Endothelial cell (in vitro differentiated cells): ENCODE measurements at regions not wholly inside any gene's neighbourhood (a gene's known extent, or its start where the extent isn't known, plus 50 kb on each side); places are given as distances from the start of the nearest gene placed in this dataset.
"Not testable (repeated sequence)": the region's sequence is repeated elsewhere in the genome, so short reads cannot be mapped to it uniquely, and the experiment has no call there.

Experiments used
- DNase-seq: peaks from one replicate; pipeline ENCODE4 v3.0.0; 2021; ENCODE audit warnings: low spot score
- H3K27ac Mint-ChIP-seq: one replicate; pipeline ENCODE4 v1.8.0; 2021; ENCODE audit warnings: mixed read lengths, inconsistent platforms; ENCODE audit not compliant: unreplicated experiment
- H3K27me3 Mint-ChIP-seq: one replicate; pipeline ENCODE4 v1.8.0; 2021; ENCODE audit warnings: mild to moderate bottlenecking, moderate library complexity, mixed read lengths, inconsistent platforms; ENCODE audit not compliant: unreplicated experiment
- H3K36me3 Mint-ChIP-seq: one replicate; pipeline ENCODE4 v1.8.0; 2021; ENCODE audit warnings: mild to moderate bottlenecking, low read depth, mixed read lengths, inconsistent platforms; ENCODE audit not compliant: unreplicated experiment
- H3K4me1 Mint-ChIP-seq: one replicate; pipeline ENCODE4 v1.8.0; 2021; ENCODE audit warnings: mild to moderate bottlenecking, mixed read lengths, inconsistent platforms; ENCODE audit not compliant: unreplicated experiment
- H3K4me3 Mint-ChIP-seq: one replicate; pipeline ENCODE4 v1.8.0; 2021; ENCODE audit warnings: mild to moderate bottlenecking, mixed read lengths, inconsistent platforms; ENCODE audit not compliant: unreplicated experiment
- H3K9me3 Mint-ChIP-seq: one replicate; pipeline ENCODE4 v1.8.0; 2021; ENCODE audit warnings: mixed read lengths, inconsistent platforms; ENCODE audit not compliant: unreplicated experiment
- TF ChIP-seq, protein P1 (sequence below): fragments of 200-600 bp; sonication (generic); IDR thresholded peaks from one replicate; pipeline ENCODE4 v1.5.0; 2021; ENCODE audit warnings: antibody characterized with exemption; ENCODE audit not compliant: unreplicated experiment

DNA sequence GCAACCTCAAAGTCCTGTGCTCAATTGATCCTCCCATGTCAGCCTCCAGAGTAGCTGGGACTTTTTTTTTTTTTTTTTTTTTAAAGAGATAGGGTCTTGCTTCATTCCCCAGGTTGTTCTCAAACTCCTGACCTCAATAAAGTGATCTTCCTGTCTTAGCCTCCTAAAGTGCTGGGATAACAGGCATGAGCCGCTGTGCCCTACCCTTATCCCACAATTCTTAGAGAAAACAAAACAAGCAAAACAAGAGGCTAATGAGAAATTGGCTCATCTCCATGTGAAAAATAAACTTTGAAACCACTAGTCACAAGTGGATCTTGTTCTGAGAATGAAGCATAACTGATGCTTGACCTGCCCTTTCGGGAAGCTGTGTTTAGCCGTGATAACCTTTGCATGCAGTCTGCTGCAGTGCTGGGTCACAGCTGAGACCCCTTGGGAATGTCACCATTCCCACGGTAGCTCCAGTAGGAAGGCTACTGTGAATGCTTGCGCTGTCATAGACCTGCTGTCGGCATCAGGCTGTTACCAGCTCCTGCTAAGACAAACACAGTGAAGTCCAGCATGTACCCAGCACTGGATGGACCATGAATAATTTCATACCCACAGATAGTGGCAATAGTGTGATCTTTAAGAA is 290.7 kb upstream of the KIAA1217 start:
- Mint-ChIP-seq H3K36me3 (no peaks in the 10 kb centered on the region), H3K27me3 (peaks cover 3% of the 10 kb centered on the region), H3K4me1 (peaks cover 4% of the 10 kb centered on the region), H3K9me3 (no peaks in the 10 kb centered on the region), H3K27ac (no peak overlapping the region), H3K4me3 (no peak overlapping the region)
- TF ChIP-seq, protein P1, sequence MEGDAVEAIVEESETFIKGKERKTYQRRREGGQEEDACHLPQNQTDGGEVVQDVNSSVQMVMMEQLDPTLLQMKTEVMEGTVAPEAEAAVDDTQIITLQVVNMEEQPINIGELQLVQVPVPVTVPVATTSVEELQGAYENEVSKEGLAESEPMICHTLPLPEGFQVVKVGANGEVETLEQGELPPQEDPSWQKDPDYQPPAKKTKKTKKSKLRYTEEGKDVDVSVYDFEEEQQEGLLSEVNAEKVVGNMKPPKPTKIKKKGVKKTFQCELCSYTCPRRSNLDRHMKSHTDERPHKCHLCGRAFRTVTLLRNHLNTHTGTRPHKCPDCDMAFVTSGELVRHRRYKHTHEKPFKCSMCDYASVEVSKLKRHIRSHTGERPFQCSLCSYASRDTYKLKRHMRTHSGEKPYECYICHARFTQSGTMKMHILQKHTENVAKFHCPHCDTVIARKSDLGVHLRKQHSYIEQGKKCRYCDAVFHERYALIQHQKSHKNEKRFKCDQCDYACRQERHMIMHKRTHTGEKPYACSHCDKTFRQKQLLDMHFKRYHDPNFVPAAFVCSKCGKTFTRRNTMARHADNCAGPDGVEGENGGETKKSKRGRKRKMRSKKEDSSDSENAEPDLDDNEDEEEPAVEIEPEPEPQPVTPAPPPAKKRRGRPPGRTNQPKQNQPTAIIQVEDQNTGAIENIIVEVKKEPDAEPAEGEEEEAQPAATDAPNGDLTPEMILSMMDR: no peak
- no peak for DNase-seq

DNA sequence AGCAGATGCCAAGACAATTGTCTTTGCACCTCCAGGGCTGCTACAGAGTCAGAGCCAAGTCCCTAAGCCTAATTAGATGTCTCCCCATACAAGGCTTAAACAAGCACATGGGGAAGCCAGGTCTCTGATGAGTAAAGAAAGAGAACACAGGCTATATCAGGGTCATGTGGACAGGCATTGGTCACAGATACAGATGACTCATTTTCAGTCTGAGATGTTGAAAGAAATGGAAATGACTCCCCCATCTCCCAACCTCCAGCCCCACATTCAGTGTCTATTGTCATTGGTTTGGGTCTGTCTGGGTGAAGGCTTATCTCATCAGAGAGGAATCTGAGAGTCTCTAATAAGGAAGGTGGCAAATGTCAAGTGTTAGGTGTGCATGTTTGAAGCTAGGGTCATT is 290.1 kb upstream of the KIAA1217 start:
- Mint-ChIP-seq H3K9me3 (no peaks in the 10 kb centered on the region), H3K27me3 (peaks cover 4% of the 10 kb centered on the region), H3K4me3 (no peak overlapping the region), H3K27ac (no peak overlapping the region), H3K4me1 (peaks cover 4% of the 10 kb centered on the region), H3K36me3 (no peaks in the 10 kb centered on the region)
- DNase-seq: no peak
- TF ChIP-seq, protein P1: no peak

DNA sequence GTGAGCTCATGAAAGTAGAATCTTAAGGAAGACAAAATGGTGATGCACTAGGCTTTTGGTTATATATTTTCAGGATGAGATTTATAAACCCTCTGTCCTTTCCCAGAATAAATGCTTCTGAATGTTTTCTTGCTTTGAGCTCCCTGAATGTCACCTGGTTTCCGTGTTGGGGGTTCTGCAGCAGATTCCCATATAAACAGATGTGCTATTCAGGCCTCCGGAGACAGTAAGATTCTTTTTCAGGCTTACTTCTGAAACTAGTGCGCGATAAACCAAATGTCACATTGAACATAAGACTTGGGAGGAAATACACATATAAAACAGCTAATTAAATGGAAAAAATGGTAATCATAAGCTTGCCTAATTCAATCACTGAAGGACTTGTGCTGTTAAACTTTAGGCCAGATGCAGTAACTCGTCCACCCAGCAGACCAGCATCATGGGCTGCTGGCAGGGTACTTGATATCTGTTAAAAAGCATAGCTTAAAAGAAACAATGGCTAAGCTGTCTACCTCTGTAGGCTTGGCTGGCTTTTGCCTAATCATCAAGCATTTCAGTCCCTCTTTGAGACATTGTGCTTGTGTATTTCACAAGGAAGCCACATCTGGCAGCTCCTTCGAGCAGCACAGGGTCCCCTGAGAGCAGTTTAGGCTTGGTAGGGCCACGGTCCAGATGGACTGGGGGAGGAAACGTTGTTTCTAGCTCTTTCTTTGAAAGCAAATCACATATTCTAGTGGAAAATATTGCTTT is 281.2 kb upstream of the KIAA1217 start:
- TF ChIP-seq, protein P1: no peak
- H3K4me3 Mint-ChIP-seq: no peak overlapping the region
- H3K27me3 Mint-ChIP-seq: peaks cover 2% of the 10 kb centered on the region
- H3K9me3 Mint-ChIP-seq: no peaks in the 10 kb centered on the region
- no peaks in the 10 kb centered on the region for H3K36me3 Mint-ChIP-seq
- H3K4me1 Mint-ChIP-seq: no peaks in the 10 kb centered on the region
- DNase-seq: no peak
- H3K27ac Mint-ChIP-seq: no peak overlapping the region

DNA sequence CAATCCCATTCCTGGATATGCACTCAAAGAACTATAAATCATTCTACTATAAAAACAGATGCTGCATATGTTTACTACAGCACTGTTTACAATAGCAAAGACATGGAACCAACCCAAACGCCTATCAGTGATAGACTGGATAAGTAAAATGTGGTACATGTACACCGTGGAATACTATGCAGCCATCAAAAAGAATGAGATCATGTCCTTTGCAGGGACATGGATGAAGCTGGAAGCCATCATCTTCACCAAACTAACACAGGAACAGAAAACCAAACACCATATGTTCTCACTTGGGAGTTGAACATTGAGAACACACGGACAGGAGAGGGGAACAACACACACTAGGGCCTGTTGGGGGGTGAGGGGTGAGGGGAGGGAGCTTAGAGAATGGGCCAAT is 274.9 kb upstream of the KIAA1217 start:
- not testable (repeated sequence) for H3K4me3 Mint-ChIP-seq, H3K9me3 Mint-ChIP-seq

DNA sequence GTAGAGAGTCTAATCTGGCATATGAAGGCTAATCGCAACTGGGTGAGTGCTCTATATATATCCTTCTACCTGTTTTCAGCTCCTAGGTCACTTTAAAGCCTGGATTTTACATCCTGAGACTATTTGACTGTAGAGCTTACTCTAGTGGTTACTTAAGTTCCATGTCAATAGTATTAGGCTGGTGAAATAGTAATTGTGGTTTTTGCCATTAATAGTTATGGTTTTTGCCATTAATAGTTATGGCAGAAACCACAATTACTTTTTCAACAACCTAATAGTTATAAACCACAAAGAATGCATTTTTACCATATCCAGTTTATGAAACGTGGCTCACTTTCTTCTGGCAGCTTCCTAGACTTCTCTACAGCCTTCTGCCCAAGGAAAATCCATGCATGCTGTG is 263.1 kb upstream of the KIAA1217 start:
- Mint-ChIP-seq H3K9me3 (no peaks in the 10 kb centered on the region), H3K4me1 (no peaks in the 10 kb centered on the region), H3K27me3 (no peaks in the 10 kb centered on the region), H3K36me3 (no peaks in the 10 kb centered on the region), H3K27ac (no peak overlapping the region), H3K4me3 (no peak overlapping the region)
- TF ChIP-seq, protein P1: no peak
- no peak for DNase-seq

More for the DNA sequence above, 274.9 kb upstream of the KIAA1217 start:
- DNase-seq, H3K27me3 Mint-ChIP-seq, H3K27ac Mint-ChIP-seq, H3K4me1 Mint-ChIP-seq, H3K36me3 Mint-ChIP-seq: not testable (repeated sequence)
